Stimulated activated CD4-positive, alpha-beta T cell treated with anti-CD3 and anti-CD28 coated beads, Interleukin-4, amount 100 ng/mL, for 48 hours (primary cell): ENCODE measurements at regions not wholly inside any gene's neighbourhood (a gene's known extent, or its start where the extent isn't known, plus 50 kb on each side); places are given as distances from the start of the nearest gene placed in this dataset.

ENCODE experiments used
- DNase-seq, 2 donors: peaks; one replicate each; pipeline ENCODE4 v3.0.0-alpha.2; 2020; ENCODE audit warnings: low read depth in 2 of 2

- DNase-seq: no peak
Measured at GRCh38 chr1:22245726-22246125, 102.8 kb upstream of the WNT4 start.

GRCh38 chr1:22246755-22247480 is 104.0 kb upstream of the WNT4 start:
- DNase-seq: no peak

GRCh38 chr1:22247527-22248245 is 104.8 kb upstream of the WNT4 start:
- DNase-seq: no peak

- DNase-seq: no peak
Measured at GRCh38 chr1:22248746-22249145, 105.8 kb upstream of the WNT4 start.

GRCh38 chr1:22249928-22250680 is 107.2 kb upstream of the WNT4 start:
- no peak for DNase-seq

GRCh38 chr1:22250724-22251123 is 107.8 kb upstream of the WNT4 start:
- DNase-seq: no peak

- DNase-seq: no peak
Measured at GRCh38 chr1:22252251-22252650, 109.4 kb upstream of the WNT4 start.

GRCh38 chr1:22253012-22253790 is 110.3 kb upstream of the WNT4 start:
- no peak for DNase-seq

GRCh38 chr1:22254756-22255155 is 111.9 kb upstream of the WNT4 start:
- DNase-seq: no peak

GRCh38 chr1:22255341-22256212 is 112.7 kb upstream of the WNT4 start:
- no peak for DNase-seq

GRCh38 chr1:22256213-22256512 is 113.3 kb upstream of the WNT4 start:
- DNase-seq: no peak

- DNase-seq: no peak
Measured at GRCh38 chr1:22257290-22258275, 114.7 kb upstream of the WNT4 start.

GRCh38 chr1:22258698-22259097 is 115.8 kb upstream of the WNT4 start:
- DNase-seq: no peak

GRCh38 chr1:22259551-22260282 is 116.8 kb upstream of the WNT4 start:
- no peak for DNase-seq

GRCh38 chr1:22260860-22261432 is 118.0 kb upstream of the WNT4 start:
- DNase-seq: no peak

- DNase-seq: no peak
Measured at GRCh38 chr1:22261580-22261979, 118.7 kb upstream of the WNT4 start.

- no peak for DNase-seq
Measured at GRCh38 chr1:22262583-22262982, 119.7 kb upstream of the WNT4 start.

- DNase-seq: no peak
Measured at GRCh38 chr1:22263359-22263758, 120.5 kb upstream of the WNT4 start.
